ENCODE measurements at regions not wholly inside any gene's neighbourhood (a gene's known extent, or its start where the extent isn't known, plus 50 kb on each side); places are given as distances from the start of the nearest gene placed in this dataset.

DNA sequence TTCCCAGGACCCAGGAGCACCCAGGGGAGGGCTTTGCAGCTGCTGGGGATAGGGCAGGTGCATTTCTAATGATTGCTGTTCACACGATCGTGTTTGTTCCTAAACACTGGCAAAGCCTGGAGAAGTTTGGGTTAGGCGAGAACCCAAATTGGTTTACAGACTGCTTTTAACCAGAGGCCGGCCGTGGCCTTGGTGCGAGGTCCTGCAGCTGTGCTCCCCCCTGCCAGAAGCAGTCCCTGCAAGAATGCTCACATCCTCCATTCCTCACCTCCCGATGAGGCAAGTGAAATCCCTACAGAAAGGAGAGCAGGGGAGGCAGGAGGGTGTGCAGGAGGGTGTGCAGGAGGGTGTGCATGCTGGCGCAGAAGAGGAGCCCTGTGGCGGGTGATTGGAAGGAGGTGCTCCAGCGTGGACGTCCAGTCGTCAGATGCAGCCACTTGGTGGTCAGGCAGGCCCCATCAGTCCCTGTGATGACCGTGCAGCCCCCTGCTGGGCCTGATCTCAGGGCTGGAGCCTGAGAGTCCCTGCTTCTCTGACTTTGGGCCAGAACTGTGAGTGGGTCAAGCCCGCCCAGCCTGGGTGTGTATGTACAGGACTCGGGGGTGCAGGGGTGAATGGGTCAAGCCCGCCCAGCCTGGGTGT lies 55.7 kb upstream of the FRMD1 start:
- no peaks in the 10 kb centered on the region for H3K27me3 ChIP-seq
- H3K36me3 ChIP-seq (replicated peaks in 1 of 2; ENCODE audit: insufficient read depth in 1 of 2, low read depth in 2 of 2): no peaks in the 10 kb centered on the region
- no peak overlapping the region for H3K4me3 ChIP-seq
- TF ChIP-seq, protein P1, sequence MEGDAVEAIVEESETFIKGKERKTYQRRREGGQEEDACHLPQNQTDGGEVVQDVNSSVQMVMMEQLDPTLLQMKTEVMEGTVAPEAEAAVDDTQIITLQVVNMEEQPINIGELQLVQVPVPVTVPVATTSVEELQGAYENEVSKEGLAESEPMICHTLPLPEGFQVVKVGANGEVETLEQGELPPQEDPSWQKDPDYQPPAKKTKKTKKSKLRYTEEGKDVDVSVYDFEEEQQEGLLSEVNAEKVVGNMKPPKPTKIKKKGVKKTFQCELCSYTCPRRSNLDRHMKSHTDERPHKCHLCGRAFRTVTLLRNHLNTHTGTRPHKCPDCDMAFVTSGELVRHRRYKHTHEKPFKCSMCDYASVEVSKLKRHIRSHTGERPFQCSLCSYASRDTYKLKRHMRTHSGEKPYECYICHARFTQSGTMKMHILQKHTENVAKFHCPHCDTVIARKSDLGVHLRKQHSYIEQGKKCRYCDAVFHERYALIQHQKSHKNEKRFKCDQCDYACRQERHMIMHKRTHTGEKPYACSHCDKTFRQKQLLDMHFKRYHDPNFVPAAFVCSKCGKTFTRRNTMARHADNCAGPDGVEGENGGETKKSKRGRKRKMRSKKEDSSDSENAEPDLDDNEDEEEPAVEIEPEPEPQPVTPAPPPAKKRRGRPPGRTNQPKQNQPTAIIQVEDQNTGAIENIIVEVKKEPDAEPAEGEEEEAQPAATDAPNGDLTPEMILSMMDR (IDR thresholded peaks at IDR 0.05): no peak
- no peak for TF ChIP-seq POLR2A (IDR thresholded peaks at IDR 0.05)
- H3K4me1 ChIP-seq: no peaks in the 10 kb centered on the region
- intact Hi-C loops (cut with DNase I): no loop called here
- DNase-seq (no peak), ATAC-seq (no peak)
- no peaks in the 10 kb centered on the region for H3K9me3 ChIP-seq
- 80% methylated on average over 16 of the region's 16 CpGs for WGBS, 2 donors
- H3K27ac ChIP-seq: no peak overlapping the region

DNA sequence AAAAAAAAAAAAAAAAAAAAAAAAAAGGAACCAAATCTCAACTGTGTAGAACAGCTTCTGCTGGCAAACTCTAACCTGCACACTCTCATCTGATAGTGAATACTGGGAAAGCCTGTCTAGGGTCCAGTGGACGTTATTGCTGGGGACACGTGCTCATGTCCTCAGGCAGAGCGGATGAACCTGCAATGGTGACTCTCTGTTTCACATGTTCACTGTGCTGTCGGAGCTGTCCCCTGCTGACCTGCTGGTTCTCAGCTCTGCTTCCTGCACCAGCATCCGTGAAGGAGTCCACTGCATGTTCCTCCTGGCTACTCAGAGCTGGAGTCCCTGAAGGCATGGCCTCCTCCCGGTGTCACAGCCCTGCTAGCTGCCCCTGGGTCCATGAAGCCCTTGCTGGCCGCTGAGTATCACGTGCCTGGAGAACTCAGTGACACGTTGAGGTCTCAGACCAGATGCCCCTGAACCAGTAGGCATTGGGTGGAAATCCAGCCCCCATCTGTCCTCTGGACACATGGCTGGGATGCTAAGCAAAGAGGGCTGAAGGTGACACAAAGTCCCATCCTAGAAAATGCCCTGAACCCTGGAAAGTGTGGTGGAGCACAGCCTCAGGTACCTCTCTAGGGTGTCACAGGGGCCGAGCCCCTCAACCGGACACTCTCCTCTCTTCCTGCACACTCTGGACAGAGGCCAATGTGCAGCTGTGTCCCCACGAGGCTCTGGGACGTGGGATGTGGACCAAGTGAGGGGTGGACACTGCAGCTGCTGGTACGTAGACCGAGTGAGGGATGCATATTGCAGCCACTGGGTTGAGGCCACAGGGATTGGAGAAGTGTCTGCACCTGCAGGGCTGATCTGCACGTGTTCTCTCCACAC lies 54.9 kb upstream of the FRMD1 start:
- H3K4me1 ChIP-seq: no peaks in the 10 kb centered on the region
- H3K9me3 ChIP-seq: no peaks in the 10 kb centered on the region
- intact Hi-C loops (cut with DNase I): no loop called here
- no peak for TF ChIP-seq POLR2A (IDR thresholded peaks at IDR 0.05)
- TF ChIP-seq, protein P1 (IDR thresholded peaks at IDR 0.05): no peak
- no peaks in the 10 kb centered on the region for H3K27me3 ChIP-seq
- DNase-seq: no peak
- H3K36me3 ChIP-seq (replicated peaks in 1 of 2; ENCODE audit: insufficient read depth in 1 of 2, low read depth in 2 of 2): no peaks in the 10 kb centered on the region
- WGBS, 2 donors: 68 to 72% methylated on average over 8 to 16 of the region's 16 CpGs
- no peak for ATAC-seq
- H3K4me3 ChIP-seq: no peak overlapping the region
- H3K27ac ChIP-seq: no peak overlapping the region

DNA sequence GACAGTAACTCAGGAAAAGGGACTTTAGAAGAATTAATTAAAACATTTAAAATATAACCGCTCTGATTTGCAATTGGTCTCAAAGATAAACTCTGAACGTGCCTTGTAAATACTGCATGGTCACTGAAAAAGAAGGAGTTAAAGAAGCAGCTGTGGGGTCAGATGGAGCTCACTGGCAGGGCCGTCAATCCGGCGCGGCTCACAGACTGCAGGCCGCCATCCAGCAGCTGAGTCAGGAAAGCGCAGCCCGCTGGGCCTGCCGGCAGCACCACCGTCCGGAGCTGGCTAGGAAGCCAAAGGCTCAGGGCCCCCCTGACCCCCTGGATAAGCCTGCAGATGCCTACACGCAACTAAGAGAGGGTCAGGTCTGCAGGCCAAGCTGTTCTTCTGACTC lies 54.2 kb upstream of the FRMD1 start:
- intact Hi-C loops (cut with DNase I): no loop called here
- H3K4me3 ChIP-seq: no peak overlapping the region

DNA sequence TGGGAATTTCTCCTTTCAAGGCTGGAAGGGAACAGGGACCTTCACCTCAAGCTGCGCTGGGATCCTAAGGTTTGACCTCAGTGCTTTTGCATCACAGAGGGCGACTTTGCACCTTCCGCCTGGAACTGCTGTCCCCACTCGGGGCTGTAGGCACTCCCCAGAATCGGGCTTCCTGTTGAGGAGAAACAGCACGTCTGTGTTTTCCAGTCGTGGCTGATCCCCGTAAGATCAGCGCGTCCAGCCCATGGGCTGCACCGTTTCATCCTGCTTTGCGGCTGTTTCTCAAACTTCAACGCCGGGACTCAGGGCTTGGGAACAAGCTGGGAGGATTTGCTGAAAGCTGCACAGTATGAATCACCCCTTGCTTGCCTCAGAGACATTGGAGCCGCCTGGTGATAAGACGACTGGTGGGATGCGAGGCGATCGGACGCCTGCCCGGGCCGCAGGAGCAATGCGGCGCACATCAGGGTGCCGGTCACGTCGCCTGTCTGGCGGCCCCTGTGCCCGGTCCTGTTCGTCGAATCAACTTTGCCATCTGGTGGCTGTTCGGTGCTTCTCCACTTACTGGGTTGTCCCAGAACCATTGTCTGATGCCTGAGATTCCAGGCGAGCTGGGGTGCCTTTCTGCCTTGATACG lies 53.6 kb upstream of the FRMD1 start:
- DNase-seq (peak; percentile 35 to 54 (median 52)), ATAC-seq (peak; percentile 63)
- H3K27me3 ChIP-seq: no peaks in the 10 kb centered on the region
- H3K4me3 ChIP-seq: no peak overlapping the region
- H3K36me3 ChIP-seq (replicated peaks in 1 of 2; ENCODE audit: insufficient read depth in 1 of 2, low read depth in 2 of 2): no peaks in the 10 kb centered on the region
- TF ChIP-seq, protein P1 (IDR thresholded peaks at IDR 0.05): peak in 6 of 7 experiments; percentile 23 to 60 (median 46)
- TF ChIP-seq POLR2A (IDR thresholded peaks at IDR 0.05): no peak
- 35 to 70% methylated on average over 16 to 34 of the region's 34 CpGs for WGBS, 2 donors
- H3K9me3 ChIP-seq: no peaks in the 10 kb centered on the region
- H3K27ac ChIP-seq: no peak overlapping the region
- intact Hi-C loops (cut with DNase I): no loop called here
- H3K4me1 ChIP-seq: no peaks in the 10 kb centered on the region

More for the DNA sequence above, 54.2 kb upstream of the FRMD1 start:
- 29 to 43% methylated on average over 8 to 13 of the region's 13 CpGs for WGBS, 2 donors
- Histone ChIP-seq H3K9me3 (no peaks in the 10 kb centered on the region), H3K36me3 (replicated peaks in 1 of 2; ENCODE audit: insufficient read depth in 1 of 2, low read depth in 2 of 2) (no peaks in the 10 kb centered on the region), H3K27ac (no peak overlapping the region), H3K4me1 (no peaks in the 10 kb centered on the region), H3K27me3 (no peaks in the 10 kb centered on the region)
- TF ChIP-seq, protein P1 (IDR thresholded peaks at IDR 0.05): peak in 1 of 7 experiments; percentile 3
- TF ChIP-seq POLR2A (IDR thresholded peaks at IDR 0.05): no peak
- ATAC-seq (no peak), DNase-seq (no peak)

Measured in body of pancreas (tissue), 4 donors.